ENCODE measurements at regions not wholly inside any gene's neighbourhood (a gene's known extent, or its start where the extent isn't known, plus 50 kb on each side); places are given as distances from the start of the nearest gene placed in this dataset.

GRCh38 chr5:2920312-2920711, 168.8 kb upstream of the IRX2 start:
- Histone ChIP-seq H3K36me3 (ENCODE audit: low read depth, low read length) (no peaks in the 10 kb centered on the region), H3K9ac (ENCODE audit: low read length) (no peak overlapping the region), H4K20me1 (ENCODE audit: low read length) (no peaks in the 10 kb centered on the region), H3K27me3 (ENCODE audit: low read length) (no peaks in the 10 kb centered on the region), H3K9me2 (replicated peaks; ENCODE audit: low read length) (no peaks in the 10 kb centered on the region), H2AFZ (ENCODE audit: low read length) (no peak overlapping the region), H3K9me3 (ENCODE audit: low read length) (0 out of 2 replicates have a peak, but pooled peaks cover 4% of the 10 kb centered on the region), H3F3A (ENCODE audit: low read length, unreplicated experiment) (no peaks in the 10 kb centered on the region), H3K4me1 (ENCODE audit: insufficient read depth, low read length) (no peaks in the 10 kb centered on the region), H3K27ac (ENCODE audit: low read length) (no peak overlapping the region), H3K4me3 (ENCODE audit: low read length) (no peak overlapping the region), H3K4me2 (ENCODE audit: low read length) (no peak overlapping the region), H3K79me2 (ENCODE audit: low read length) (no peaks in the 10 kb centered on the region)
- no peak for TF ChIP-seq CTCF (conservative IDR thresholded peaks at IDR 0.05; ENCODE audit: low read depth, low read length)
- no peak for TF ChIP-seq EZH2phosphoT487 (IDR thresholded peaks at IDR 0.05; ENCODE audit: borderline replicate concordance, low read length)
- no peak for TF ChIP-seq EZH2 (IDR thresholded peaks at IDR 0.05; ENCODE audit: low read length, unreplicated experiment)
- DNase-seq (no peak), ATAC-seq (no peak)
- intact Hi-C loops (cut with micrococcal nuclease), result no loop called here
- ChIA-PET POLR2A (ENCODE audit: unreplicated experiment) (no interaction called here), CTCF (no interaction called here)
- no TSS peak for BruUV-seq (replicated peaks)

GRCh38 chr5:2919310-2920018, 168.0 kb upstream of the IRX2 start:
- Histone ChIP-seq H3K79me2 (ENCODE audit: low read length) (no peaks in the 10 kb centered on the region), H3K4me3 (ENCODE audit: low read length) (no peak overlapping the region), H3F3A (ENCODE audit: low read length, unreplicated experiment) (no peaks in the 10 kb centered on the region), H3K4me2 (ENCODE audit: low read length) (no peak overlapping the region), H3K9me2 (replicated peaks; ENCODE audit: low read length) (no peaks in the 10 kb centered on the region), H3K27me3 (ENCODE audit: low read length) (no peaks in the 10 kb centered on the region), H3K9me3 (ENCODE audit: low read length) (0 out of 2 replicates have a peak, but pooled peaks cover 4% of the 10 kb centered on the region), H3K27ac (ENCODE audit: low read length) (no peak overlapping the region), H3K36me3 (ENCODE audit: low read depth, low read length) (no peaks in the 10 kb centered on the region), H4K20me1 (ENCODE audit: low read length) (no peaks in the 10 kb centered on the region), H3K9ac (ENCODE audit: low read length) (no peak overlapping the region), H2AFZ (ENCODE audit: low read length) (no peak overlapping the region), H3K4me1 (ENCODE audit: insufficient read depth, low read length) (no peaks in the 10 kb centered on the region)
- no TSS peak for BruUV-seq (replicated peaks)
- intact Hi-C loops (cut with micrococcal nuclease), result no loop called here
- CTCF ChIA-PET, result no interaction called here
- DNase-seq (no peak), ATAC-seq (no peak)
- POLR2A ChIA-PET (ENCODE audit: unreplicated experiment), result no interaction called here
- TF ChIP-seq EZH2phosphoT487 (IDR thresholded peaks at IDR 0.05; ENCODE audit: borderline replicate concordance, low read length), result no peak
- TF ChIP-seq CTCF (conservative IDR thresholded peaks at IDR 0.05; ENCODE audit: low read depth, low read length), result no peak
- TF ChIP-seq EZH2 (IDR thresholded peaks at IDR 0.05; ENCODE audit: low read length, unreplicated experiment), result no peak

GRCh38 chr5:2917524-2917923, 166.0 kb upstream of the IRX2 start:
- Histone ChIP-seq H3K9me3 (ENCODE audit: low read length) (0 out of 2 replicates have a peak, but pooled peaks cover 4% of the 10 kb centered on the region), H3K9me2 (replicated peaks; ENCODE audit: low read length) (no peaks in the 10 kb centered on the region), H3K36me3 (ENCODE audit: low read depth, low read length) (no peaks in the 10 kb centered on the region), H3K27me3 (ENCODE audit: low read length) (no peaks in the 10 kb centered on the region), H3K79me2 (ENCODE audit: low read length) (no peaks in the 10 kb centered on the region), H2AFZ (ENCODE audit: low read length) (no peak overlapping the region), H3K4me2 (ENCODE audit: low read length) (no peak overlapping the region), H4K20me1 (ENCODE audit: low read length) (no peaks in the 10 kb centered on the region), H3K4me1 (ENCODE audit: insufficient read depth, low read length) (no peaks in the 10 kb centered on the region), H3F3A (ENCODE audit: low read length, unreplicated experiment) (no peaks in the 10 kb centered on the region), H3K9ac (ENCODE audit: low read length) (no peak overlapping the region), H3K27ac (ENCODE audit: low read length) (no peak overlapping the region), H3K4me3 (ENCODE audit: low read length) (no peak overlapping the region)
- intact Hi-C loops (cut with micrococcal nuclease), result no loop called here
- ChIA-PET CTCF (no interaction called here), POLR2A (ENCODE audit: unreplicated experiment) (no interaction called here)
- DNase-seq (no peak), ATAC-seq (no peak)
- TF ChIP-seq EZH2phosphoT487 (IDR thresholded peaks at IDR 0.05; ENCODE audit: borderline replicate concordance, low read length) (no peak), EZH2 (IDR thresholded peaks at IDR 0.05; ENCODE audit: low read length, unreplicated experiment) (no peak), CTCF (conservative IDR thresholded peaks at IDR 0.05; ENCODE audit: low read depth, low read length) (no peak)
- no TSS peak for BruUV-seq (replicated peaks)
